ENCODE measurements at regions not wholly inside any gene's neighbourhood (a gene's known extent, or its start where the extent isn't known, plus 50 kb on each side); places are given as distances from the start of the nearest gene placed in this dataset.

DNA sequence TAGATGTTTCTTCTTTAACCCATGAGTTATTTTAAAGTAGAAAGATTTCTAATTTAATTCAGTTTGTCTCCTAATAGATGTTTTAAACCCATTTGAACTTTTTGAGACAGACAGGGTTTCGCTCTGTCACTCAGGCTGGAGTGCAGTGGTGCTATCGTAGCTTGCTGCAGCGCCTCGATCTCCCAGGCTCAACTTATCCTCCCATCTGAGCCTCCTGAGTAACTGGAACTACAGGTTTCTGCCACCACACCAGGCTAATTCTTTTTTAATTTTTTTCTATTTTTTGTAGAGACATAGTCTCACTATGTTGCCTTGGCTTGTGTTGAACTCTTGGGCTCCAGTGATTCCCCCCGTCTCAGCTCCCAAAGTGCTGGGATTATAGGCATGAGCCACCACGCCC lies 53.0 kb upstream of the RAB18 start:
- no peak overlapping the region for H3K4me3 ChIP-seq (ENCODE audit: low read length, poor library complexity, severe bottlenecking)
- H3K36me3 ChIP-seq (ENCODE audit: insufficient read depth, low read length), result no peaks in the 10 kb centered on the region
- H3K9me2 ChIP-seq (replicated peaks; ENCODE audit: low read depth, low read length), result no peaks in the 10 kb centered on the region
- no peak overlapping the region for H3K4me2 ChIP-seq (ENCODE audit: low read depth, low read length, poor library complexity, severe bottlenecking)
- H3K27me3 ChIP-seq (ENCODE audit: insufficient read depth, low read length, poor library complexity, severe bottlenecking), result no peaks in the 10 kb centered on the region
- H3K9ac ChIP-seq (ENCODE audit: low read depth, low read length, poor library complexity, severe bottlenecking), result no peak overlapping the region
- no peaks in the 10 kb centered on the region for H3F3A ChIP-seq (ENCODE audit: low read depth)
- no peaks in the 10 kb centered on the region for H3K9me3 ChIP-seq (ENCODE audit: insufficient read depth, low read depth, low read length)
- H2AFZ ChIP-seq (ENCODE audit: low read length), result no peak overlapping the region
- H4K20me1 ChIP-seq (ENCODE audit: insufficient read depth, low read length, poor library complexity, severe bottlenecking), result no peaks in the 10 kb centered on the region
- H3K4me1 ChIP-seq (ENCODE audit: insufficient read depth, low read length, poor library complexity, severe bottlenecking), result no peaks in the 10 kb centered on the region
- no peaks in the 10 kb centered on the region for H3K79me2 ChIP-seq (ENCODE audit: insufficient read depth, low read length)
- no peak for TF ChIP-seq EZH2phosphoT487 (IDR thresholded peaks at IDR 0.05; ENCODE audit: borderline replicate concordance)
- TF ChIP-seq, protein P1, sequence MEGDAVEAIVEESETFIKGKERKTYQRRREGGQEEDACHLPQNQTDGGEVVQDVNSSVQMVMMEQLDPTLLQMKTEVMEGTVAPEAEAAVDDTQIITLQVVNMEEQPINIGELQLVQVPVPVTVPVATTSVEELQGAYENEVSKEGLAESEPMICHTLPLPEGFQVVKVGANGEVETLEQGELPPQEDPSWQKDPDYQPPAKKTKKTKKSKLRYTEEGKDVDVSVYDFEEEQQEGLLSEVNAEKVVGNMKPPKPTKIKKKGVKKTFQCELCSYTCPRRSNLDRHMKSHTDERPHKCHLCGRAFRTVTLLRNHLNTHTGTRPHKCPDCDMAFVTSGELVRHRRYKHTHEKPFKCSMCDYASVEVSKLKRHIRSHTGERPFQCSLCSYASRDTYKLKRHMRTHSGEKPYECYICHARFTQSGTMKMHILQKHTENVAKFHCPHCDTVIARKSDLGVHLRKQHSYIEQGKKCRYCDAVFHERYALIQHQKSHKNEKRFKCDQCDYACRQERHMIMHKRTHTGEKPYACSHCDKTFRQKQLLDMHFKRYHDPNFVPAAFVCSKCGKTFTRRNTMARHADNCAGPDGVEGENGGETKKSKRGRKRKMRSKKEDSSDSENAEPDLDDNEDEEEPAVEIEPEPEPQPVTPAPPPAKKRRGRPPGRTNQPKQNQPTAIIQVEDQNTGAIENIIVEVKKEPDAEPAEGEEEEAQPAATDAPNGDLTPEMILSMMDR (conservative IDR thresholded peaks at IDR 0.05; ENCODE audit: low read length), result no peak

DNA sequence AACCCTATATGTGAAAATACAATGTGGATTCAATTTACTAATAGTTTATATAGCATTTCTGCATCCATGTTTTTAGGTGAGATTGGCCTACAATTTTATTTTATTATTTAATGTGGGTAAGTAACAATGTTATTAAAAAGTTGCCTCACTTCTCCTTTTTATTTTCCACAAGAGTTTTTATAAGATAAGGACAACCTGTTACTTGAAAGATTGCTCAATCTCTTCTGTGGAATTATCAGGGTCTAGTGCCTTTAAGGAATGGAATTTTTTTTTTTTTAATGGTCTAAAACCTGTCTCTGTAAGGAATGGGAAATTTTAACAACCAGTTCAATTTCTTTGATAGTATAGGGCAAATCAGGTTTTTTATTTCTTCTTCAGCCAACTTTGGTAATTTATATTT lies 53.9 kb upstream of the RAB18 start:
- Histone ChIP-seq H3K36me3 (ENCODE audit: insufficient read depth, low read length) (no peaks in the 10 kb centered on the region), H3F3A (ENCODE audit: low read depth) (no peaks in the 10 kb centered on the region), H3K9ac (ENCODE audit: low read depth, low read length, poor library complexity, severe bottlenecking) (no peak overlapping the region), H3K4me1 (ENCODE audit: insufficient read depth, low read length, poor library complexity, severe bottlenecking) (no peaks in the 10 kb centered on the region), H2AFZ (ENCODE audit: low read length) (no peak overlapping the region), H3K4me3 (ENCODE audit: low read length, poor library complexity, severe bottlenecking) (no peak overlapping the region), H4K20me1 (ENCODE audit: insufficient read depth, low read length, poor library complexity, severe bottlenecking) (no peaks in the 10 kb centered on the region), H3K27me3 (ENCODE audit: insufficient read depth, low read length, poor library complexity, severe bottlenecking) (no peaks in the 10 kb centered on the region), H3K9me2 (replicated peaks; ENCODE audit: low read depth, low read length) (no peaks in the 10 kb centered on the region), H3K4me2 (ENCODE audit: low read depth, low read length, poor library complexity, severe bottlenecking) (no peak overlapping the region), H3K9me3 (ENCODE audit: insufficient read depth, low read depth, low read length) (no peaks in the 10 kb centered on the region), H3K79me2 (ENCODE audit: insufficient read depth, low read length) (no peaks in the 10 kb centered on the region)
- TF ChIP-seq, protein P1 (conservative IDR thresholded peaks at IDR 0.05; ENCODE audit: low read length), result no peak

DNA sequence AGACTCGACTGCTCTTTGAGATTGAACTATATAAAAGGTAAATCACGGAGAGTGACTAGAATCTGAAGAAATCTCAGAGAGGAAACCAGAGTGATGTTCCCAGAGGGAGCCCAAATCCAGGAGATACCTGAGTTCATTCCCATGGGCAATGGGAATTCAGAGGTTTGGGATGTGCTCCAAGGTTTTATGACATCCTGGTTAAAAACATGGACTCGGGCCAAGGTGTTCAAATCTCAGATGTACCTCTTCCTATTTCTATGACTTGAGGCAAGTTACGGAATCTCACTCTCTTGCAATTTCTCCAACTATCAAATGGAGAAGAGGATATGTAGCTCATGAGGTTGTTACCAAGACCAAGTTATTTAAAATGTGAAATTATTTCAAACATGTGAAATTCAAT lies 54.5 kb upstream of the RAB18 start:
- H3K27me3 ChIP-seq (ENCODE audit: insufficient read depth, low read length, poor library complexity, severe bottlenecking), result no peaks in the 10 kb centered on the region
- no peak overlapping the region for H3K9ac ChIP-seq (ENCODE audit: low read depth, low read length, poor library complexity, severe bottlenecking)

More for the DNA sequence above, 54.5 kb upstream of the RAB18 start:
- Histone ChIP-seq H3K9me3 (ENCODE audit: insufficient read depth, low read depth, low read length) (no peaks in the 10 kb centered on the region), H2AFZ (ENCODE audit: low read length) (no peak overlapping the region), H3K9me2 (replicated peaks; ENCODE audit: low read depth, low read length) (no peaks in the 10 kb centered on the region), H3K4me1 (ENCODE audit: insufficient read depth, low read length, poor library complexity, severe bottlenecking) (no peaks in the 10 kb centered on the region), H3K4me2 (ENCODE audit: low read depth, low read length, poor library complexity, severe bottlenecking) (no peak overlapping the region), H3K4me3 (ENCODE audit: low read length, poor library complexity, severe bottlenecking) (no peak overlapping the region), H4K20me1 (ENCODE audit: insufficient read depth, low read length, poor library complexity, severe bottlenecking) (no peaks in the 10 kb centered on the region), H3F3A (ENCODE audit: low read depth) (no peaks in the 10 kb centered on the region), H3K79me2 (ENCODE audit: insufficient read depth, low read length) (no peaks in the 10 kb centered on the region), H3K36me3 (ENCODE audit: insufficient read depth, low read length) (no peaks in the 10 kb centered on the region)
- TF ChIP-seq, protein P1 (conservative IDR thresholded peaks at IDR 0.05; ENCODE audit: low read length), result no peak
- TF ChIP-seq EZH2phosphoT487 (IDR thresholded peaks at IDR 0.05; ENCODE audit: borderline replicate concordance), result no peak
